H1 (cell line): ENCODE measurements at regions not wholly inside any gene's neighbourhood (a gene's known extent, or its start where the extent isn't known, plus 50 kb on each side); places are given as distances from the start of the nearest gene placed in this dataset.

Source experiments
- FOSL1 ChIP-seq: IDR thresholded peaks from 2 replicates; pipeline ENCODE4 v1.6.1; 2011; ENCODE audit warnings: mild to moderate bottlenecking, low read depth, low read length, moderate library complexity; ENCODE audit not compliant: insufficient read depth
- HDAC6 ChIP-seq: IDR thresholded peaks from one replicate; pipeline ENCODE4 v1.7.1; 2012; ENCODE audit warnings: low read depth, mild to moderate bottlenecking, inconsistent platforms, low read length, moderate library complexity
- KDM4A ChIP-seq: IDR thresholded peaks from one replicate; pipeline ENCODE4 v1.7.1; 2012; ENCODE audit warnings: low read depth, mild to moderate bottlenecking, moderate library complexity, low read length, inconsistent platforms; ENCODE audit not compliant: severe bottlenecking
- SP2 ChIP-seq: IDR thresholded peaks from 2 replicates; pipeline ENCODE4 v1.6.1; 2012; ENCODE audit warnings: mild to moderate bottlenecking, low read length, inconsistent platforms

GRCh38 chr5:92559331-92559730, 1021.7 kb downstream of the NR2F1-AS1 start (continued):
- TF ChIP-seq HDAC6 (no peak), KDM4A (no peak), FOSL1 (no peak), SP2 (no peak)
- TF ChIP-seq, all 59 proteins: peak for 0
